GM12801 (cell line): ENCODE measurements at regions not wholly inside any gene's neighbourhood (a gene's known extent, or its start where the extent isn't known, plus 50 kb on each side); places are given as distances from the start of the nearest gene placed in this dataset.

Experiments
- CTCF ChIP-seq: IDR thresholded peaks from one replicate; pipeline ENCODE4 v1.5.1; 2011; ENCODE audit warnings: control low read depth; ENCODE audit not compliant: insufficient read length; ENCODE audit errors: extremely low read depth

- TF ChIP-seq CTCF: no peak
Measured at GRCh38 chr16:52174168-52174567, 372.8 kb downstream of the TOX3 start.

DNA sequence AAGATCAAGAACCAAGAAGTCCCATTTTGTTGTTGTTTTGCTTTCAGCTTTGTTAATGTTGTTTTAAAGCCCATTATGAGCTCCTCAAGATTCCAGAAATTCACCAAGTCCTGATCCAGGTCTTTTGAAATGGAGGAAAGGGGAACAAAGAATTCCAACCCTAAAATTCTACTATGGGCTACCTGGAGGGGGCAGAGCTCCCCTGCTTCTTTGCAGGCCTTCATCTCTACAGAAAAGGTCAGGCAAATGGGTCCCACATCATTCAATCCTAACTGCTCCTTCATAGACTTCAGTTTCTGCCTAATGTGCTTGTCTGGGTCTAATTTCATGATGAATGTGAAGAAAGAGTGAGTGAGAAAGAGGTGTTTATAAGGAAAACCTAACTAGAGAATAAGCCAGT is 375.5 kb downstream of the TOX3 start:
- no peak for TF ChIP-seq CTCF

- no peak for TF ChIP-seq CTCF
Measured at GRCh38 chr16:52167328-52167727, 379.6 kb downstream of the TOX3 start.

GRCh38 chr16:52165961-52166360 is 381.0 kb downstream of the TOX3 start:
- no peak for TF ChIP-seq CTCF

DNA sequence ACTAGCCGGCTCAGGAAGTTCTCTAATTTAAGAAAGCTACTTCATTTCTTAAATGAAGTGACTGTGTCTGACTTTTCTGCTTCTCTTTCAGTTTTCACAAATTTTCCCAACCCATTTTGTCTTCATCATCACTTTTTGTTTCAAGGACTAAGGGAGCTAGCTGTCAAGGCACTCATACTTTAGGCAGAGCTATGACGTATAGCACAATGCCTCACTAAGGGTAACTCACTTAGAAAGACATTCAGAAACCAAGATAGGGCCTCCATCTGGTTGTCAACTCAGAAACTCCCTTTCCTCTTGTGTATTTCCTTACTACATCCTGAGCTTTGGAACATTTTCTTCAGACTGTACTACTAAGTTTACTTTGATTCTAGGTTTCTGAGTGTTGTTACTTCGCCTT is 397.9 kb downstream of the TOX3 start:
- TF ChIP-seq CTCF: no peak

DNA sequence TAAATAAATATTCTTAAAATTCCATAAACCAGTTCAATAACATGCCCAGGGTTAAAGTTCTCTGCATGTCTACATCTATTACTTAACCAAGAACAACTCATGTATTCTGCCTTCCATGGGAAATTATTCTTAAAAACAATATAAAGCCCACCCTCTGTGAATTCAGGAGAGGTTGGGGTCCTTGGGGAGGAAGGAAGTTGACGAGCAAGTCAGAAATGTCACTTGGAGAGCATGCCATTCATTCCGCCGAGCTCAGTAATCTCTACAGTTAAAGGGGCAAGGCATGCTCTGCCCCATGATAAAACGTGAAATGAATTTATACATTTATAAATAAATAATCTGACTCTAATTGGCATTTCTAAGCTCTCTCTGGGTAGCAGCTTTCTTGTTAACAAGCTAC is 405.1 kb downstream of the TOX3 start:
- TF ChIP-seq CTCF: no peak

GRCh38 chr16:52128361-52128760 is 418.6 kb downstream of the TOX3 start:
- TF ChIP-seq CTCF: no peak

DNA sequence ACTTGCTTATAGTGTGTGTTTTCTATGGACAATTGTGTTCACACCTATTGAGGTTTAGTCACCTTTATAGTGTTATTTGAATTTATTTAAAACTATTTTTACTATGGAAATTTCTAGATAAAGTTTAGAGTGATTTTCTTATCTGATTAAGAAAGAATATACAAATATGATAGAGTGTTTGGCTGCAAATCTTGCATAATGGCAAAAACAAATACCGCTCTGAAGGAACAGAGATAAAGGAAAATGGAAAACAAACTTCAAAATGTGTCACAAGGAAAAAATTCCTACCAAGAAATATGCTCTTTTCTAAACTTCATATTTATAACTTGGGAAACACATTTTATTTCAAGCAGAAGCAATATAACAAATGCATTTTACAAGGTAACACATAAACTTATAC is 423.1 kb downstream of the TOX3 start:
- no peak for TF ChIP-seq CTCF
